Suprapubic skin (tissue), 4 donors: ENCODE measurements at regions not wholly inside any gene's neighbourhood (a gene's known extent, or its start where the extent isn't known, plus 50 kb on each side); places are given as distances from the start of the nearest gene placed in this dataset.

Experiments
- DNase-seq, 2 donors: peaks; one replicate each; pipeline ENCODE4 v3.0.0-alpha.2; 2019; ENCODE audit warnings: low spot score in 2 of 2
- H3K27ac ChIP-seq: fragments of 200-600 bp; sonication (generic); one replicate; pipeline ENCODE4 v1.5.1; 2019
- H3K27me3 ChIP-seq: fragments of 200-600 bp; sonication (generic); one replicate; pipeline ENCODE4 v1.5.1; 2019
- H3K36me3 ChIP-seq: fragments of 200-600 bp; sonication (generic); one replicate; pipeline ENCODE4 v1.5.1; 2019
- H3K4me1 ChIP-seq: fragments of 200-600 bp; sonication (generic); one replicate; pipeline ENCODE4 v1.5.1; 2019
- H3K4me3 ChIP-seq: fragments of 200-600 bp; sonication (generic); one replicate; pipeline ENCODE4 v1.5.1; 2019; ENCODE audit warnings: mild to moderate bottlenecking
- H3K9me3 ChIP-seq: fragments of 200-600 bp; sonication (generic); one replicate; pipeline ENCODE4 v1.5.1; 2019
- CTCF ChIP-seq, 2 donors: fragments of 200-600 bp in 1 of 2; fragments of 450-650 bp in 1 of 2; sonication (generic) in 1 of 2; IDR thresholded peaks; one replicate each; pipeline ENCODE4 v1.5.1; 2016 to 2019; ENCODE audit warnings: antibody characterized with exemption in 2 of 2, mild to moderate bottlenecking in 1 of 2, moderate library complexity in 1 of 2
- EP300 ChIP-seq: sonication (generic); formaldehyde crosslinking; IDR thresholded peaks from one replicate; pipeline ENCODE4 v1.6.1; 2017; ENCODE audit warnings: antibody characterized with exemption
- POLR2A ChIP-seq, 2 donors: fragments of 450-650 bp; IDR thresholded peaks; one replicate each; pipeline ENCODE4 v1.6.1; 2017; ENCODE audit warnings: antibody characterized with exemption in 2 of 2, mild to moderate bottlenecking in 2 of 2, moderate library complexity in 2 of 2
- POLR2AphosphoS5 ChIP-seq, 3 donors: sonication (generic); formaldehyde crosslinking; IDR thresholded peaks; one replicate each; pipeline ENCODE4 v1.6.1; 2017; ENCODE audit warnings: antibody characterized with exemption in 3 of 3
- WGBS: methylation state at CpG from one replicate; pipeline ENCODE4 v1.1.5; 2018; 5-methylcytosine and 5-hydroxymethylcytosine counted together

- Histone ChIP-seq H3K4me1 (peaks cover 5% of the 10 kb centered on the region), H3K9me3 (no peaks in the 10 kb centered on the region), H3K27me3 (peaks cover 61% of the 10 kb centered on the region), H3K27ac (no peak overlapping the region), H3K4me3 (no peak overlapping the region), H3K36me3 (no peaks in the 10 kb centered on the region)
- DNase-seq = no peak
- TF ChIP-seq POLR2A (IDR thresholded peaks at IDR 0.05) (no peak), CTCF (IDR thresholded peaks at IDR 0.05) (no peak), POLR2AphosphoS5 (IDR thresholded peaks at IDR 0.05) (no peak), EP300 (no peak)
- WGBS = 69% methylated on average over 5 of the region's 7 CpGs
These were observed 187.7 kb downstream of the OLFM1 start for GRCh38 chr9:135275163-135275562.

- TF ChIP-seq POLR2A (IDR thresholded peaks at IDR 0.05) = no peak
- no peak for TF ChIP-seq POLR2AphosphoS5 (IDR thresholded peaks at IDR 0.05)
- TF ChIP-seq EP300 = no peak
- no peak for TF ChIP-seq CTCF (IDR thresholded peaks at IDR 0.05)
- DNase-seq = no peak
- Histone ChIP-seq H3K4me1 (peaks cover 5% of the 10 kb centered on the region), H3K36me3 (no peaks in the 10 kb centered on the region), H3K9me3 (no peaks in the 10 kb centered on the region), H3K4me3 (no peak overlapping the region), H3K27me3 (peaks cover 56% of the 10 kb centered on the region), H3K27ac (no peak overlapping the region)
- WGBS = 59% methylated on average over 11 of the region's 20 CpGs
These were observed 188.3 kb downstream of the OLFM1 start for GRCh38 chr9:135275571-135276289.

GRCh38 chr9:135277219-135278201 is 190.0 kb downstream of the OLFM1 start:
- peaks cover 52% of the 10 kb centered on the region for H3K27me3 ChIP-seq
- TF ChIP-seq EP300 (no peak), POLR2A (IDR thresholded peaks at IDR 0.05) (no peak), CTCF (IDR thresholded peaks at IDR 0.05) (no peak), POLR2AphosphoS5 (IDR thresholded peaks at IDR 0.05) (no peak)
- no peaks in the 10 kb centered on the region for H3K36me3 ChIP-seq
- H3K4me1 ChIP-seq = peaks cover 17% of the 10 kb centered on the region
- no peak overlapping the region for H3K27ac ChIP-seq
- no peak for DNase-seq
- H3K4me3 ChIP-seq = no peak overlapping the region
- no peaks in the 10 kb centered on the region for H3K9me3 ChIP-seq
- WGBS = 67% methylated on average over 28 of the region's 30 CpGs

- 83% methylated on average over 15 of the region's 15 CpGs for WGBS
- peaks cover 51% of the 10 kb centered on the region for H3K27me3 ChIP-seq
These were observed 191.1 kb downstream of the OLFM1 start for GRCh38 chr9:135278586-135278985.

More at GRCh38 chr9:135278586-135278985, 191.1 kb downstream of the OLFM1 start:
- Histone ChIP-seq H3K36me3 (no peaks in the 10 kb centered on the region), H3K4me3 (no peak overlapping the region), H3K27ac (no peak overlapping the region), H3K9me3 (no peaks in the 10 kb centered on the region), H3K4me1 (peaks cover 17% of the 10 kb centered on the region)
- DNase-seq = no peak
- TF ChIP-seq CTCF (IDR thresholded peaks at IDR 0.05) = no peak
- TF ChIP-seq POLR2AphosphoS5 (IDR thresholded peaks at IDR 0.05) = no peak
- TF ChIP-seq EP300 = no peak
- TF ChIP-seq POLR2A (IDR thresholded peaks at IDR 0.05) = no peak
